Duodenal mucosa (tissue), 2 donors: ENCODE measurements at regions not wholly inside any gene's neighbourhood (a gene's known extent, or its start where the extent isn't known, plus 50 kb on each side); places are given as distances from the start of the nearest gene placed in this dataset.
"Not testable (repeated sequence)": the region's sequence is repeated elsewhere in the genome, so short reads cannot be mapped to it uniquely, and the experiment has no call there.

Experiments used
- H3K27ac ChIP-seq: one replicate; pipeline ENCODE4 v1.7.0; 2013; ENCODE audit warnings: low read depth, low read length
- H3K27me3 ChIP-seq, 2 donors: one replicate each; pipeline ENCODE4 v1.7.0; 2013; ENCODE audit warnings: low read length in 2 of 2, control low read depth in 1 of 2; ENCODE audit not compliant: insufficient read depth in 2 of 2, control insufficient read depth in 1 of 2
- H3K36me3 ChIP-seq, 2 donors: one replicate each; pipeline ENCODE4 v1.7.0; 2013; ENCODE audit warnings: low read length in 2 of 2, control low read depth in 1 of 2; ENCODE audit not compliant: insufficient read depth in 2 of 2, control insufficient read depth in 1 of 2
- H3K4me1 ChIP-seq, 2 donors: one replicate each; pipeline ENCODE4 v1.7.0; 2013; ENCODE audit warnings: low read length in 2 of 2, control low read depth in 1 of 2; ENCODE audit not compliant: insufficient read depth in 2 of 2, control insufficient read depth in 1 of 2
- H3K4me3 ChIP-seq, 2 donors: one replicate each; pipeline ENCODE4 v1.7.0; 2013; ENCODE audit warnings: low read length in 2 of 2, low read depth in 1 of 2
- H3K9ac ChIP-seq, 2 donors: one replicate each; pipeline ENCODE4 v1.7.0; 2013; ENCODE audit warnings: low read length in 2 of 2, low read depth in 1 of 2
- H3K9me3 ChIP-seq, 2 donors: one replicate each; pipeline ENCODE4 v1.7.0; 2013; ENCODE audit warnings: low read length in 2 of 2, control low read depth in 1 of 2; ENCODE audit not compliant: control insufficient read depth in 1 of 2

DNA sequence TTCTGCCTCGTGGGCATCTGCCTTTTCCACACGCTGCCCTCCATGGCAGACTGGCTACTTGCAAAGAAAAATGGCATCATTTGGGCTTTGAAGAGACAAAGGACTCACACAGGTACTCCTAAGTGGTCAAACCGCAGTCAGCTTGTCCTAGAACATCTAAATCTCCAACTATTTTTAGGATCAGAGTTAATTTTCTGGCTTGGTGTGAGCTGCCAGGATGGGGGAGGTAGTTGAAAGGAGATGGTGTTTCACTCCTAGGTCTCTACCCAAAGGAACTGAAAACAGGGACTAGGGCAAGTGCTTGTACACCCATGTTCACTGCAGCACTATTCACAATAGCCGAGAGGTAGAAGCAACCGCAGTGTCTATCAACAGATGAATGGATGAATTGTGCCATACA is 107.9 kb upstream of the ATL2 start:
- no peaks in the 10 kb centered on the region for H3K4me1 ChIP-seq
- H3K27ac ChIP-seq: no peak overlapping the region
- H3K9ac ChIP-seq: no peak overlapping the region
- no peak overlapping the region for H3K4me3 ChIP-seq
- no peaks in the 10 kb centered on the region for H3K36me3 ChIP-seq
- H3K27me3 ChIP-seq: no peaks in the 10 kb centered on the region
- H3K9me3 ChIP-seq: peaks cover 10% of the 10 kb centered on the region in 2 donors

DNA sequence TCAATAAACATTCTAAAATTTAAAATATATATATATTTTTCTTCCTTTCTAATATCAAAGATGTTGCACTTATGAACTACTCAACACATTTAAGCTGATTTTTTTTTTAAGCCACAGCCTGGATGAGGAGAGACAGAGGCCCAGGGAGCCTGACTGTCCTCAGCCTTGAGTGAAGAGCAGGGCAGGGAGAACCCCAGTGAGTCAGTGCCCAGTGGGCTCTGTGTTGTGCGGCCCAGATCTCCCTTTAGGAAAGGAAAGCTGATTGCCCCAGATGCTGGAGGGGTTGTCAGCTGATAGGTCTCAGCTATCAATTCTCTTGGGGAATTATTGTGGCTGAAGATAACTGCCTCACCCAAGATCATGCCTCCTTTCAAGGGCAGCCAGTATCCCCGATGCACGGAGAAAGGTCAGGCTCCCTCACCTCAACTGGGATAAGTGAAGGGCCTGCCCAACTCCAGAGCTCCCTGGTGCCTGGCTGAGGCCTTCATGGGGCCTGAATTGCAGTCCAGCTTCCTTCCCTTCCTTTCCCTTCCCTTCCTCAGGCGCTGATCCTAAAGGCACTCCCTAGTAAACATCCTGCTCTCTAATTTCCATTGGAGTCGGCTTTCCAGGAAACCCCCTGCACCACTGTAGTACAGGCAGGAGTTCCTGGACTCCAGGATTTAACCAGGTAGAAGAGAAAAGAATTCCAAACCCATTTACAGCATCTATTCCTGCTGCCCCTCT is 106.9 kb upstream of the ATL2 start:
- no peak overlapping the region for H3K27ac ChIP-seq

DNA sequence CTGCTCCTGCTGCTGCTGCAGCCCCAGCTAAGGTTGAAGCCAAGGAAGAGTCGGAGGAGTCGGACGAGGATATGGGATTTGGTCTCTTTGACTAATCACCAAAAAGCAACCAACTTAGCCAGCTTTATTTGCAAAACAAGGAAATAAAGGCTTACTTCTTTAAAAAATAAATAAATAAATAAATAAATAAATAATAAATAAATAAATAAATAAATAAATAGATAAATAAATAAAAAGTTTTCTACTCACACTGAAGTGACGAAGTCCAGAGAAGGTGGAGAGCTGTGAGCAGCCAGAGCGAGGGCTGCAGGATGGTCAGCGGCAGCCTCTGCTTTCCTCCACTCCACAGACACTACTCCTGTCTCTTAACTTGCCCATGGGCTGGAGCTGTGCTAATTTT is 105.6 kb upstream of the ATL2 start:
- H3K9ac ChIP-seq, H3K27me3 ChIP-seq, H3K36me3 ChIP-seq, H3K4me3 ChIP-seq, H3K27ac ChIP-seq, H3K4me1 ChIP-seq: not testable (repeated sequence)
- peaks cover 10 to 12% of the 10 kb centered on the region in 2 donors for H3K9me3 ChIP-seq

More for the DNA sequence above, 106.9 kb upstream of the ATL2 start:
- Histone ChIP-seq H3K36me3 (no peaks in the 10 kb centered on the region), H3K9ac (no peak overlapping the region), H3K27me3 (no peaks in the 10 kb centered on the region), H3K4me1 (no peaks in the 10 kb centered on the region), H3K9me3 (peaks cover 10 to 12% of the 10 kb centered on the region in 2 donors), H3K4me3 (no peak overlapping the region)

DNA sequence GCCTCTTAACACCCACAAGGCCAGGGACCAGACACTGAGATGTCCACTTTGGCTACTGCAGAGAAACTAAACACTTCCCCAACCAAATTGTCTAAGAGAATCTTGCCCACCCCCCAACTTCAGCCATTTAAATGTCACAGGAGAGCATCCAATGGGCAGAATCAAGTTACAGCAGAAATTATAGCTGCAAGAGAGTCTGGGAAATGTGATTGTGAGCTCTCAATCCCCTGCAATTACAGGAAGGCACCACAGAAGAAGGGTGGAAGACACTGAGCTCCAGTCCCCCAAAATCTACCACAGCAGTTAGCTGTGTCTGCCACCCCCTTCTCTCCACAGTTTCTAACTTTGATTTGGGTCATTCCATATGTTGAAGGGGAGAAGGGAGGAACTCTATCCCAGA is 103.5 kb upstream of the ATL2 start:
- Histone ChIP-seq H3K27ac (no peak overlapping the region), H3K27me3 (no peaks in the 10 kb centered on the region), H3K4me3 (no peak overlapping the region), H3K4me1 (peaks cover 0 to 1% of the 10 kb centered on the region in 2 donors), H3K9me3 (peaks cover 10 to 12% of the 10 kb centered on the region in 2 donors), H3K9ac (no peak overlapping the region), H3K36me3 (no peaks in the 10 kb centered on the region)

DNA sequence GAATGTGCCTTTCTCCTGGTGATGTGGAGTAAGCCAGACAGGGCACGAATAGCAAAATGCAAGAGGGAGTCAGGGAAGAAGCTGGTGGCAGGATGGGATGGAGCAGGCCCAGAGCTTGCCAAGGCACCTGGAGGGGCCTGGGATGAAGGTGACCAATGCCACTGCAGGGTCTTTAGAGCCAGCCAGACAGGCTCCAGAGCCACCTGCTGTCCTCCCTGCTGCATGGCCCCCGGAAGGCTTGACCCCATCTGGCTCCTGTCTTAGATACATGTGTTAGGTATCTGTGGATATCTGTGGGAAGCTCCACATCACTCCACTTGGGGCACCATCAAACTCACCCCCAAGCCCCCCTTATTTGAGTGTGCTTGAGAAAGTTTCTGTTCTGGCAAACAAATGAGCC is 99.9 kb upstream of the ATL2 start:
- Histone ChIP-seq H3K27ac (no peak overlapping the region), H3K27me3 (no peaks in the 10 kb centered on the region), H3K9me3 (peaks cover 10 to 12% of the 10 kb centered on the region in 2 donors), H3K9ac (no peak overlapping the region), H3K36me3 (no peaks in the 10 kb centered on the region), H3K4me1 (peaks cover 5 to 13% of the 10 kb centered on the region in 2 donors), H3K4me3 (no peak overlapping the region)

DNA sequence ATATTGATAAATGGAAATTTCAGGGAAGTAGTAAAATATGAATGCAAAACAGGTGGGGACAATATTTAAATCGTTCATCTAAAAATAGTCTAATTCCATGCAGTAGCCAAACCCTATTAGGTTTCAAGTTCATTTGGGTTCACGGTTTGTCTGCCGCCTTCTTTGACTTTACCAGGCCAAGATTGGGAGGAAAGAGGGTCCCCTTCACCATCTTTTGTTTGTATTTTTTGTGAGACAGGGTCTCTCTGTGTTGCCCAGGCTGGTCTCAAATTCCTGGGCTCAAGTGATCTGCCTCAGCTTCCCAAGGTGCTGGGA is 98.5 kb upstream of the ATL2 start:
- no peak overlapping the region for H3K27ac ChIP-seq
- H3K9me3 ChIP-seq: peaks cover 4 to 8% of the 10 kb centered on the region in 2 donors
- no peak overlapping the region for H3K9ac ChIP-seq
- H3K36me3 ChIP-seq: no peaks in the 10 kb centered on the region
- H3K4me3 ChIP-seq: no peak overlapping the region
- peaks cover 5 to 13% of the 10 kb centered on the region in 2 donors for H3K4me1 ChIP-seq
- no peaks in the 10 kb centered on the region for H3K27me3 ChIP-seq

DNA sequence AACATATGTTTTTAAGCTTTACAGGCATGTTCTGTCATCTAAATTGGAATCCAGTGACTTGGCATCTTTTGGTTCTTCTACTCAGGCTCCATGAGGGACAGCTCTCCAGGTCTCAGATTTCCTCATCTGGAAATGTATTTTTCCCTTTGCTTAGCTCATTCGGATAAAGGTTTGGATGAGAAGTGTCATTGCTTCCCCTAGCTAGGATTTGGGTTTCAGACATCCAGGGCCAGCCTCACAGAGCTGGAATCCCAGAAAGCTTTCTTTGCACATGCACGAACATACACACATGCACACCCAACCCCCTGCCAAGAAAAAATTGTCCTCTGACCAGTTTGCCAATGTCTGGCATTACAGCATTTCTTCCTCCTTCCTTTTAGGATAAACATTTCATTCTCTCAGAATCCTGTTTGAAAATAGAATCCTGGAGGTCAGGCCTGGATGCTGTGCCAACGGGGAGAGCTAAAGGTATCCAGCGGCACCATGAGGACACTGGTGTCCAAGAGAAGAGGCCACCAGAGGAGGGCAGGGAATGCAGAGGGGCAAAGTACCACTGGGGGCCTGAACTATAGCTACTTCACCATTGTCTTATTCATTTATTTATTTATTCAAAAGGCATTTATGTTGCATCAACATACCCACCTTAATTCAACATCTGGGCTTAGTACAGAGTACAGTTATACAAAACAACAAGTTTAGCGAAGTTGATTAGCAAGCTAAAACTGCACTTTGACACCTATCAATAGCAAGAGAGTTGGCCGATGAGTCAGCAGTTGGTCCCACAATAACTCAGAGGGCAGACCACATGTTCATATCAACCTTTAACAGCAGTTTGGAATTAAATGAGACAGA is 97.9 kb upstream of the ATL2 start:
- peaks cover 5 to 13% of the 10 kb centered on the region in 2 donors for H3K4me1 ChIP-seq
- no peak overlapping the region for H3K4me3 ChIP-seq
- H3K9ac ChIP-seq: no peak overlapping the region
- H3K9me3 ChIP-seq: peaks cover 0 to 2% of the 10 kb centered on the region in 2 donors
- H3K27ac ChIP-seq: no peak overlapping the region
- no peaks in the 10 kb centered on the region for H3K36me3 ChIP-seq
- no peaks in the 10 kb centered on the region for H3K27me3 ChIP-seq

DNA sequence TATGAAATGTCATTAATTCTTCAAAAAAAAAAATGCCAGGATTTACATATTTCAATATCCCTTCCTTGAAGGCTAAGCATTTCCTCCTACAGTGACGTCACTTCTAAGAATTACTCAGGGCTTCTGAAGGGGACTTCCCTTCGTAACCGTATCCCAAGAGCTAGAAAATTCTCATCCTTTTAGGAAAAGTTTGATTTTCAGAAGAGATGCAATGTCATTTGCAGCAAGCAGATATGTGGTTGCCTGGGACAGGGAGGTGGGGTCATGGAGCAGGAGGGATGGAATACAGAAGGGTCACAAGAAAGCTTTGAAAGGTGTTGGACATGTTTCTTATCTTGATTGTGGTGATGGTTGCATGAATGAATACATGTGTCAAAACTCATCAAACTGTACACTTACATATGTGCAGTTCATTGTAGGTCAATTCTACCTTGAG is 97.0 kb upstream of the ATL2 start:
- Histone ChIP-seq H3K4me1 (peaks cover 5 to 13% of the 10 kb centered on the region in 2 donors), H3K36me3 (no peaks in the 10 kb centered on the region), H3K27ac (no peak overlapping the region), H3K4me3 (no peak overlapping the region), H3K27me3 (no peaks in the 10 kb centered on the region), H3K9me3 (no peaks in the 10 kb centered on the region), H3K9ac (no peak overlapping the region)

DNA sequence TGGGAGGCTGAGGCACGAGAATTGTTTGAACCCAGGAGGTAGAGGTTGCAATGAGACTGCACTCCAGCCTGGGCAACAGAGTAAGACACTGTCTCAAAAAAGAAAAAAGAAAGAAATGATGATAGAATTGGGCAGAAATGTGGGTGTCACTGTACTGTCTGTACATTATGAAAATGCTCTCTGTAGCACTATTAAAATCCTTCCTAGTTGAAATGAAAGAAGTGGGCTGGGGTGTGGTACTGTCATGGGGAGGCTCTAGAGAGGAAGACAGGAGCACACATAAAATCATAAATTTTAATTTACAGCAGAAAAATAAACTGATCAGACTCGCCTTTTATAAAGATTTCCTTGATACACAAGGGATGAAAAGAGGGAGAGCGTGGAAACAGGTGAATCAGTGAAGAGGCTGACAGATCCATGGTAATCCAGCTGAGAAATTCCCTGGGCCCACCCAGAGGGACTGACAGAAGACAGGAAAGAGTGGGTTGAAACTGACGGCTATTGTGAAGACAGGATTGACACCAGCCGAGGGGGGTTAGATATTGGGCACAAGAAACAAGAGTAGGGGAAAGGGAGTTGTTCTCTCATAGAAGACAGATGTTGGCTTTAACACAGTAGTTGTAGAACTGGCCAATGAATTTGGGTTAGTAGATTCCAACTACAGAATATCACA is 96.4 kb upstream of the ATL2 start:
- H3K4me3 ChIP-seq: no peak overlapping the region
- H3K27me3 ChIP-seq: no peaks in the 10 kb centered on the region
- no peaks in the 10 kb centered on the region for H3K9me3 ChIP-seq
- no peak overlapping the region for H3K27ac ChIP-seq
- H3K9ac ChIP-seq: no peak overlapping the region
- H3K4me1 ChIP-seq: peaks cover 5 to 13% of the 10 kb centered on the region in 2 donors
- H3K36me3 ChIP-seq: no peaks in the 10 kb centered on the region

DNA sequence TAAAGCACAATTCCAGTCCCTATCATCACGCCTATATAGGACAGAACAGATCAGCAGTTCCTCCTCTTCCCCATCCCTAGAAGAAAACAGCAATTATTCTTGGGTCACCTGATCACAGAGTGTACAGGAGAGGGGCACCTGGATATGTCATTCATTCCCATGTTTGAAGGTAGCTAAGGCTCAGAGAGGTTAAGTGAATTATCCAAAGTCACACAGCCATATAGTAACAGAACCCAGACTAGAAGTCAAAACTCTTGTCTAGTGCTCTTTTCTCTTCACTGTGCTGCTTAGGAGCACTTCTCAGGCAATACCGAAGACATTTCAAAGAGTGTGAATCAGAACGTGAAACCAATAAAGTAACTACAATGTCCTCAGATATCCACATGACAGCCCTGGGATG is 93.0 kb upstream of the ATL2 start:
- Histone ChIP-seq H3K27ac (no peak overlapping the region), H3K36me3 (no peaks in the 10 kb centered on the region), H3K27me3 (no peaks in the 10 kb centered on the region), H3K9ac (no peak overlapping the region), H3K4me1 (peaks cover 5 to 6% of the 10 kb centered on the region in 2 donors), H3K4me3 (no peak overlapping the region), H3K9me3 (no peaks in the 10 kb centered on the region)
